Activated T-helper 9 cell treated with anti-CD3 and anti-CD28 coated beads, Interleukin-2, amount 50 U/mL, for 16 hours (primary cell): ENCODE measurements at regions not wholly inside any gene's neighbourhood (a gene's known extent, or its start where the extent isn't known, plus 50 kb on each side); places are given as distances from the start of the nearest gene placed in this dataset.
"Not testable (repeated sequence)": the region's sequence is repeated elsewhere in the genome, so short reads cannot be mapped to it uniquely, and the experiment has no call there.

ENCODE experiments used
- DNase-seq: peaks from one replicate; pipeline ENCODE4 v3.0.0-alpha.2; 2020; ENCODE audit warnings: low read depth

- no peak for DNase-seq
These were observed 53.0 kb upstream of the CA12 start for GRCh38 chr15:63434576-63435186.

- no peak for DNase-seq
These were observed 53.7 kb upstream of the CA12 start for GRCh38 chr15:63435204-63435820.

GRCh38 chr15:63436341-63436740 lies 54.7 kb upstream of the CA12 start:
- no peak for DNase-seq

- DNase-seq, result peak; percentile 40
These were observed 55.3 kb upstream of the CA12 start for GRCh38 chr15:63436872-63437375.

- DNase-seq, result no peak
These were observed 58.1 kb upstream of the CA12 start for GRCh38 chr15:63439536-63440264.

- no peak for DNase-seq
These were observed 58.6 kb upstream of the CA12 start for GRCh38 chr15:63440265-63440648.

GRCh38 chr15:63440756-63441155 lies 59.1 kb upstream of the CA12 start:
- no peak for DNase-seq

- no peak for DNase-seq
These were observed 59.6 kb upstream of the CA12 start for GRCh38 chr15:63441266-63441665.

- DNase-seq, result no peak
These were observed 60.4 kb upstream of the CA12 start for GRCh38 chr15:63442080-63442479.

GRCh38 chr15:63444611-63445010 lies 59.8 kb upstream of the USP3 start:
- DNase-seq, result no peak

GRCh38 chr15:63446255-63446654 lies 58.1 kb upstream of the USP3 start:
- no peak for DNase-seq

- no peak for DNase-seq
These were observed 57.2 kb upstream of the USP3 start for GRCh38 chr15:63447017-63447676.

- DNase-seq, result no peak
These were observed 56.1 kb upstream of the USP3 start for GRCh38 chr15:63448266-63448665.

GRCh38 chr15:63448872-63449555 lies 55.4 kb upstream of the USP3 start:
- DNase-seq, result not testable (repeated sequence)

- DNase-seq, result no peak
These were observed 54.7 kb upstream of the USP3 start for GRCh38 chr15:63449731-63450130.

- DNase-seq, result no peak
These were observed 53.5 kb upstream of the USP3 start for GRCh38 chr15:63450884-63451225.

- DNase-seq, result no peak
These were observed 52.6 kb upstream of the USP3 start for GRCh38 chr15:63451671-63452315.

GRCh38 chr15:63452552-63453136 lies 51.7 kb upstream of the USP3 start:
- no peak for DNase-seq

- DNase-seq, result no peak
These were observed 51.0 kb upstream of the USP3 start for GRCh38 chr15:63453186-63453905.

GRCh38 chr15:63454503-63455211 lies 49.7 kb upstream of the USP3 start:
- no peak for DNase-seq
